Mucosa of rectum (tissue), 2 donors: ENCODE measurements at regions not wholly inside any gene's neighbourhood (a gene's known extent, or its start where the extent isn't known, plus 50 kb on each side); places are given as distances from the start of the nearest gene placed in this dataset.

ENCODE experiments used
- H3K27ac ChIP-seq, 2 donors: one replicate each; pipeline ENCODE4 v1.7.0; 2013; ENCODE audit warnings: inconsistent platforms in 2 of 2, low read depth in 2 of 2, low read length in 2 of 2
- H3K27me3 ChIP-seq, 2 donors: one replicate each; pipeline ENCODE4 v1.7.0; 2013; ENCODE audit warnings: low read length in 2 of 2; ENCODE audit not compliant: control insufficient read depth in 2 of 2, insufficient read depth in 2 of 2
- H3K36me3 ChIP-seq, 2 donors: one replicate each; pipeline ENCODE4 v1.7.0; 2013; ENCODE audit warnings: low read length in 2 of 2; ENCODE audit not compliant: control insufficient read depth in 2 of 2, insufficient read depth in 2 of 2
- H3K4me1 ChIP-seq, 2 donors: one replicate each; pipeline ENCODE4 v1.7.0; 2013; ENCODE audit warnings: low read length in 2 of 2, mild to moderate bottlenecking in 1 of 2; ENCODE audit not compliant: control insufficient read depth in 2 of 2, insufficient read depth in 2 of 2
- H3K4me3 ChIP-seq, 2 donors: one replicate each; pipeline ENCODE4 v1.7.0; 2013; ENCODE audit warnings: low read length in 2 of 2
- H3K9ac ChIP-seq, 2 donors: one replicate each; pipeline ENCODE4 v1.7.0; 2013; ENCODE audit warnings: low read length in 2 of 2, low read depth in 1 of 2, mild to moderate bottlenecking in 1 of 2
- H3K9me3 ChIP-seq, 2 donors: one replicate each; pipeline ENCODE4 v1.7.0; 2013; ENCODE audit warnings: low read length in 2 of 2; ENCODE audit not compliant: control insufficient read depth in 2 of 2
- donor health status: healthy.
- donor health status: Normal muscosa, but diverticular disease.

DNA sequence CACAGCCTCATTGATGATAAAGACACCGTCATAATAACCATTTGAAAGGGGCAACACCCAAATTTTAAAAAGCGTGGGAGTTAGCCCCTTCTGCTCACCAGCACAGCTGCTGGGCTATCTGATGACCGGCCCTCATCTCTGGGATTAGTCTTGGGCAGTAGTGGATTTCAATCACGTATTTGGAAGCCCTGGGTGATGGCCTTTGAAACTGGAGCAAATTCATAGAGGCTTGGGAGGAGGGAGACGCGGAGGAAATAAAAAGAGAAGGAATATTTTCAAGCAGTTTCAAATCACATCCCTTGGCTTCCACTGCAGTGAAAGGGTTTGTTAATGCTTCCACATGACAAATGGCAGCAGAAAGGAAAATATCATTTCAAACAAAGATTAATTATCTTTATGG is 357.8 kb downstream of the ZNF516 start:
- no peaks in the 10 kb centered on the region for H3K27me3 ChIP-seq
- no peaks in the 10 kb centered on the region for H3K4me1 ChIP-seq
- no peak overlapping the region for H3K27ac ChIP-seq

DNA sequence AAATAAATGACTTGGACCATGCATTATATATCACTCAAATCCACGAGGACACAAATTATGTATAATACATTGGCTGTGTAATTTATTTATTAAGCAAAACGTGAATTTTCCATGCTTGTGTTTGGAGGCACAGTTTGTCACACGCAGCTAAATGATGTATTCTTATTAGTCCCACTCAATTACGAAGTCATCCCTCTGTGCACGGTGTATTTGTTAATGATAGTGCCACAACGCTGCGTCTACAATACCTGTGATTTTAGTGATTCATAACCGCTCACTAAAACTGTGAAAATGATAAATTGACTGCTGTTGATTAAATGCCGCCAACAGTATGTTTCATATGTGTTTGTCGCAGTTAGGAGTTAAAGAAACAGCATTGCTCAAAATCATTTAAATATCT is 358.3 kb downstream of the ZNF516 start:
- Histone ChIP-seq H3K4me1 (no peaks in the 10 kb centered on the region), H3K9me3 (no peaks in the 10 kb centered on the region), H3K36me3 (no peaks in the 10 kb centered on the region), H3K4me3 (no peak overlapping the region), H3K27me3 (no peaks in the 10 kb centered on the region), H3K9ac (no peak overlapping the region), H3K27ac (no peak overlapping the region)

More for the DNA sequence above, 357.8 kb downstream of the ZNF516 start:
- Histone ChIP-seq H3K9me3 (no peaks in the 10 kb centered on the region), H3K4me3 (no peak overlapping the region), H3K36me3 (no peaks in the 10 kb centered on the region), H3K9ac (no peak overlapping the region)

DNA sequence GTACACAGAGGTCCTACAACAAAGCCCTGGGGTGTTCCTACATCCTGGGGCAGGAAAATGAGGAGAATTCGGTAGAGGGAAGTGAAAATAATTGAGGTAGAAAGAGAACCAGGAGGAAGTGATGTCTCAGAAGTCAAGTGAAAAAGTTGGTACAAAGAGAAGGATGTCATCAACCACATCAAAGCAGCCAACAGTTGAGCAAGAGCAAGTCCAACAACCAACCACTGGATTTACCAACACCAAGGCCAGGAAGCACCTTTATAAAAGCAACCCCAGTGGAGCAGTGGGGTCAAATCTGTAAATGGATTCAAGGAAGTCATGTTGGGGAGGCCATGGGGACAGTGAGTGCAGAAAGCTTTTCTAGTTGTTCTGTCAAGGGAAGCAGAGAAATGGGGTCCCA is 360.4 kb downstream of the ZNF516 start:
- H3K27ac ChIP-seq: no peak overlapping the region
- H3K9me3 ChIP-seq: no peaks in the 10 kb centered on the region
- no peaks in the 10 kb centered on the region for H3K36me3 ChIP-seq
- no peak overlapping the region for H3K9ac ChIP-seq
- no peaks in the 10 kb centered on the region for H3K4me1 ChIP-seq
- H3K4me3 ChIP-seq: no peak overlapping the region
- H3K27me3 ChIP-seq: no peaks in the 10 kb centered on the region

DNA sequence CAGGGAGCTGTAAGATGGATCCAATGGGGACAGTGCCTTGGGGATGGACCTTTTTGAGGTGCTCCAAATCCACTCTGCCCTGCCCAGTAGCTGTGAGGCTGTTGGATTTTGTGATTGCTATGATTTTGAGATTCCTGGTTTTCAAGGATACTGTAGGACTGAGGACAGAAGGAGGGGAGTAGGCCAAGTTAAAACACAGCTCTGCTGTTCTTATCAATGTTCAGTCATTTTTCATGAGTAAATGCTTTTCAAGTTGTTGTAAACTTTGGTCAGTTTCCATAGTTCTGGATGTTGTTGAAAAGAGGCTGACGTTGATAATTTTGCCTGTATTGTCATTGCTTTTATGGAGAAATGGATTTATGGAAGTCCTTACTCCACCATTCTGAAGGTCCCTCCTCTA is 361.2 kb downstream of the ZNF516 start:
- Histone ChIP-seq H3K9me3 (no peaks in the 10 kb centered on the region), H3K36me3 (no peaks in the 10 kb centered on the region)

DNA sequence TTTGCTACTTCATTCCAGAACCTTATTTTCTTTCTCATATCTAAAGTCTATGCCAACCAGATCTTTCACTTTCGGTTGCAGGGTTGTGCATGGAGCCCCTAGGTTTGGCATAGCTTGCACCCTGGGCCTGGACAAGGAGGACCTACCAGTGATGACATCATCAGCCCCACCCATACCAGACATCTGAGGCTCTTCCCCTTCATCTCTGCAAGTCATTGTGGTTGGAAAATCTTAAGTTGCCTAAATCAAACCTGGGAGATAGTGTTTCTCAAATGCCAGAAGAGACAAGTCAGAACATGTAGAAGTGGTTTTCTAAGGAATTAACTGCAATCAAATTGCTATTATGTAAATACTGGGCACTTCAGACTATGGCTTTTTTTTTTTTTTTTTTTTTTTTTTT is 363.3 kb downstream of the ZNF516 start:
- Histone ChIP-seq H3K4me1 (no peaks in the 10 kb centered on the region), H3K27me3 (no peaks in the 10 kb centered on the region), H3K36me3 (no peaks in the 10 kb centered on the region), H3K9ac (no peak overlapping the region), H3K27ac (no peak overlapping the region), H3K9me3 (no peaks in the 10 kb centered on the region), H3K4me3 (no peak overlapping the region)

More for the DNA sequence above, 361.2 kb downstream of the ZNF516 start:
- no peaks in the 10 kb centered on the region for H3K27me3 ChIP-seq
- H3K4me3 ChIP-seq: no peak overlapping the region
- no peaks in the 10 kb centered on the region for H3K4me1 ChIP-seq
- H3K9ac ChIP-seq: no peak overlapping the region
- no peak overlapping the region for H3K27ac ChIP-seq

DNA sequence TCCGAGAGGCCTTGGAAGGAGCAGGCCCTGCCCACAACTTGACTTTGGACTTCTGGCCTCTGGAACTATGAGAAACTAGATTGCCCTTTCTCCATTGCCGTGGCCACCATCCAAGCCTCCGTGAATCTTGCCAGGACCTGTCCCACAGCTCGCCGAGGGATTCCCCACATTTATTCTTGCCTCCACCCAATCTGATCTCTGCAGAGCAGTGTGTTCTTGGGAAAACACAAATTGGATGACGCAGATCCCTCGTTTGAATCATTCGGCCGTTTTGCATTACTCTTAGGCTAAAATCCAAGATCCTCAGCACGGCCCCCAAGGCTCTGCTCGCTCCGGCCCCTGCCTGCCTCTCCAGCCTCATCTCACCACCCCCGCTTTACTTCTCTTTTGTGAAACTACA is 364.2 kb downstream of the ZNF516 start:
- no peaks in the 10 kb centered on the region for H3K36me3 ChIP-seq
- H3K9me3 ChIP-seq: no peaks in the 10 kb centered on the region
- no peaks in the 10 kb centered on the region for H3K27me3 ChIP-seq
- no peaks in the 10 kb centered on the region for H3K4me1 ChIP-seq
- H3K4me3 ChIP-seq: no peak overlapping the region
- H3K9ac ChIP-seq: no peak overlapping the region
- no peak overlapping the region for H3K27ac ChIP-seq

DNA sequence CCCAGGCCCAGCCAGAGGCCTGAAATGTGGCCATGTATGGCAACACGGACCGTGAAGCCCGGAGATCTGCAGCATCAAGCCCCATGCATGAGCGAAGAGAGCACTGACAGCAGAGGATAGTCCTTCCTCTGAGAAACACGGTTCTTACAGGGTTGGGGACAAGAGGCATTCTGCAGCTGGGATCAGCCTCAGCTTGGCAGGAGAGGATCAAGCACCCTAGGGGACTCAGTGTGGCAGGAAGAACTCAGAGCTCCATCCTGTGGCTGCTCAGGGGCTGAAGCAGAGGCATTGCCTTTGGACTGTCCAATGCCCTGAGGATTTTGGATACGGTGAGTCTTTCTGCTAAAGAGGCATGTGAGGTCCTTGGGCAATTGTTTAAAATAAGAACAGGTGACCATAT is 368.7 kb downstream of the ZNF516 start:
- Histone ChIP-seq H3K36me3 (no peaks in the 10 kb centered on the region), H3K4me3 (no peak overlapping the region), H3K27ac (no peak overlapping the region), H3K9ac (no peak overlapping the region), H3K27me3 (no peaks in the 10 kb centered on the region), H3K9me3 (no peaks in the 10 kb centered on the region), H3K4me1 (no peaks in the 10 kb centered on the region)

DNA sequence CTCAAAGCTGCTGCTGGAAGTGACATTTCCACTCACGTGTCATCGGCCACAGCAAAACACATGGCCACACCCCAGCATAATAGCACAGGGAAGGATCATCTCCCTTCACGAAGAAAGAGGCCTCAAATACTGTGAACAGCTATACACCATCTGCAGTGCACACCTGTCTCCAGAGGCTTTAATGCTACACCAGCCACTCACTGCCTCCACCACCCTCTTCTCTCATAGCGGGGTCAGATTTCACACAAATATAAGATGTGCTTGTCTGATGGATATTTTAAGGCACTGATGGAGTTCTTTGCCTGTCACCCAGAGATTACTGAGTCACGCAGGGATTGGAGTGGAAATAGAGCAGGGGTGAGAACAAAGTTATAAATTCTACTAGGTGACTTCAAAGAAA is 374.0 kb downstream of the ZNF516 start:
- Histone ChIP-seq H3K4me1 (no peaks in the 10 kb centered on the region), H3K27ac (no peak overlapping the region), H3K9ac (no peak overlapping the region), H3K9me3 (peaks cover 0 to 3% of the 10 kb centered on the region in 2 donors), H3K27me3 (no peaks in the 10 kb centered on the region), H3K4me3 (no peak overlapping the region), H3K36me3 (no peaks in the 10 kb centered on the region)

DNA sequence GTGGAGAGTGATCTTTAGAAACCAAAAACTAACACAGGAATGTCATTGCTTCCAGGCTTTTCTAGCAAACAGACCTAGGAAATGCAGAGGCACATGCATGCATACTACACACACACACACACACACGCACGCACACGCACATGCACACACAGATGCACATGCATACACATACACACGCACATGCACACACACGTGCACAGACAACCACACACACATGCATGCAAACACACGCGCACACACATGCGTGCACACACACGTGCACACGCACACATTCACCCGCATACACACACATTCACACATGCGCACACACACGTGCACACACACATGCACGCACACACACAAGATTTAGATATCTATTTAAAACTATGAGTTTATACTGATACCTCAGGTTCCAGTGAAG is 379.5 kb downstream of the ZNF516 start:
- Histone ChIP-seq H3K4me3 (no peak overlapping the region), H3K9me3 (no peaks in the 10 kb centered on the region), H3K27me3 (no peaks in the 10 kb centered on the region), H3K27ac (no peak overlapping the region), H3K4me1 (no peaks in the 10 kb centered on the region), H3K36me3 (no peaks in the 10 kb centered on the region), H3K9ac (no peak overlapping the region)

DNA sequence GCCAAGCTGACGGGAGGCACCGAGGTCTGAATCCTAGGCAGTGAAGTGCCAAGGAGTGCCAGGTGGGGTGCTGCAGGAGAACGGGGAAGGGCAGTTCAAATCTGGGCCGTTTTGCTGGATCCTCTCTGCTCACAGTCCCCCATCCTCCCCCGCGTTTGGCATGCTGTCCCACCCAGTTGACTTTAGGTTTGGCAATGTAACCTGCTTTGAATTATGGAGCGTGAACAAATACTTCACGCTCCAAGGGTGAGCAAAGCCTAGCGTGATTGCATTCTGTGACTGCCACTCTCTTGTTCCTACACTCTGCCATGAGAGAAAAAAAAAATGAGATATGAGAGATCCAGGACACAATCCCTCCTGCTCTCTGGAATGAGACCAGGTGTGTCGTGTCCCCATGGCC is 381.9 kb downstream of the ZNF516 start:
- Histone ChIP-seq H3K27me3 (no peaks in the 10 kb centered on the region), H3K4me1 (no peaks in the 10 kb centered on the region), H3K27ac (no peak overlapping the region), H3K9ac (no peak overlapping the region), H3K36me3 (no peaks in the 10 kb centered on the region), H3K4me3 (no peak overlapping the region), H3K9me3 (peaks cover 0 to 3% of the 10 kb centered on the region in 2 donors)

DNA sequence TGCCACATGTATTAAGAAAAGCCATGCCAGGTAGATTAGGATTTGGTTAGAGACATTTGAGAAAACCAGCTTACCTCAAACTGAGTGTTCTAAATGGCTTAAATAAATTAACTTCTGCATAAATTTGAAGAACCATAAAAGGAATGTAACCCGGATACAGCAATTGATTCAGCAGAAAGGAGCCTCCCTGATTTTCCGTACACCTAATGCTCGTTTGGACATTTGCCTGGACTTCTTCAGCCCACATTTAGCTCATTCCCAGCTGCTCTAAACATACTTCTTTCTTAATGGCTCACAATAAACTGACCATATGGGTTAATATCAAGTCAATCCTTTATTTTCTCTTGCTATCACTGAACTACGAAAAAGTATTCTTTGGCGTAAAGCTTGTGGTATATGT is 392.4 kb downstream of the ZNF516 start:
- Histone ChIP-seq H3K9ac (no peak overlapping the region), H3K4me1 (no peaks in the 10 kb centered on the region), H3K4me3 (no peak overlapping the region), H3K27ac (no peak overlapping the region), H3K9me3 (peaks cover 0 to 2% of the 10 kb centered on the region in 2 donors), H3K36me3 (no peaks in the 10 kb centered on the region), H3K27me3 (no peaks in the 10 kb centered on the region)
